HCT116 (cell line): ENCODE measurements at regions not wholly inside any gene's neighbourhood (a gene's known extent, or its start where the extent isn't known, plus 50 kb on each side); places are given as distances from the start of the nearest gene placed in this dataset.

Source experiments
- ATAC-seq: fragments of 200-7000 bp; cut with Tn5 transposase; 2 replicates; pipeline ENCODE4 v1.9.1; 2020; ENCODE audit warnings: mild to moderate bottlenecking, moderate library complexity
- BruUV-seq: library from RNA; stranded (reverse); fragments of 400-500 nt; replicated peaks from 2 replicates; lab custom pipeline; 2021; lab: Mats Ljungman, UMichigan
- CTCF ChIA-PET: fragments of 300-600 bp; sonication (Branson Sonifier 250); formaldehyde crosslinking; loops from one replicate; lab custom pipeline; 2021; ENCODE audit warnings: antibody characterized with exemption; lab: Charles Lee
- POLR2A ChIA-PET: fragments of 300-600, 350-600 bp; sonication (Branson Sonifier 250); formaldehyde crosslinking; loops from one replicate; lab custom pipeline; 2021; ENCODE audit warnings: antibody characterized with exemption; lab: Charles Lee
- RAD21 ChIA-PET, 2 experiments: fragments of 300-600 bp; sonication (Branson Sonifier 250); formaldehyde crosslinking; loops; one replicate each; lab custom pipeline; 2023; ENCODE audit warnings: low total read pairs in 2 of 2; ENCODE audit not compliant: uncharacterized antibody in 2 of 2, unreplicated experiment in 2 of 2, low non-redundant PET in 1 of 2; lab: Charles Lee
- DNase-seq: peaks from one replicate; pipeline ENCODE4 v3.0.0-alpha.2; 2010; ENCODE audit warnings: low read depth, low spot score
- H2AFZ ChIP-seq: fragments of 200-600 bp; shearing (Covaris generic), sonication (generic); 2 replicates; pipeline ENCODE4 v1.6.1; 2017; ENCODE audit warnings: low read depth, mixed run types, mixed read lengths, antibody characterized with exemption, low read length; ENCODE audit not compliant: poor library complexity, severe bottlenecking
- H3K27ac ChIP-seq: 2 replicates; pipeline ENCODE4 v1.5.1; 2012; ENCODE audit warnings: low read depth, low read length
- H3K27me3 ChIP-seq: fragments of 200-600 bp; sonication (generic); 2 replicates; pipeline ENCODE4 v1.6.1; 2016; ENCODE audit warnings: mixed run types, low read length, mixed read lengths; ENCODE audit not compliant: insufficient read depth
- H3K36me3 ChIP-seq, 2 experiments: fragments of 200-500 bp in 1 of 2; fragments of 200-600 bp in 1 of 2; sonication (Bioruptor generic) in 1 of 2; sonication (generic) in 1 of 2; 2 replicates each; pipeline versions ENCODE4 v1.5.1 to v1.6.1; 2014 to 2016; ENCODE audit warnings: low read length in 2 of 2, inconsistent platforms in 1 of 2, mixed read lengths in 1 of 2, mixed run types in 1 of 2; ENCODE audit not compliant: insufficient read depth in 2 of 2, control insufficient read depth in 1 of 2
- H3K4me1 ChIP-seq, 2 experiments: fragments of 200-600 bp in 1 of 2; sonication (generic) in 1 of 2; 2 replicates each; pipeline versions ENCODE4 v1.5.1 to v1.6.1; 2012 to 2017; ENCODE audit warnings: low read length in 2 of 2, inconsistent platforms in 1 of 2, mild to moderate bottlenecking in 1 of 2, mixed read lengths in 1 of 2, mixed run types in 1 of 2, moderate library complexity in 1 of 2; ENCODE audit not compliant: insufficient read depth in 2 of 2, control insufficient read depth in 1 of 2
- H3K4me2 ChIP-seq: fragments of 200-600 bp; sonication (generic); 2 replicates; pipeline ENCODE4 v1.6.1; 2017; ENCODE audit warnings: mixed run types, low read length, mixed read lengths
- H3K4me3 ChIP-seq, 2 experiments: fragments of 200-600 bp in 1 of 2; sonication (generic) in 1 of 2; replicated peaks in 1 of 2; 2 replicates each; pipeline ENCODE4 v1.5.1; 2011 to 2016; ENCODE audit warnings: low read length in 2 of 2, control low read depth in 1 of 2, low read depth in 1 of 2, mild to moderate bottlenecking in 1 of 2, mixed read lengths in 1 of 2, mixed run types in 1 of 2
- H3K79me2 ChIP-seq: fragments of 200-600 bp; sonication (generic); 2 replicates; pipeline ENCODE4 v1.6.1; 2017; ENCODE audit warnings: mild to moderate bottlenecking, mixed run types, low read length, moderate library complexity, mixed read lengths; ENCODE audit not compliant: insufficient read depth
- H3K9ac ChIP-seq: fragments of 200-600 bp; sonication (generic); 2 replicates; pipeline ENCODE4 v1.6.1; 2016; ENCODE audit warnings: low read length, mixed read lengths
- H3K9me2 ChIP-seq: fragments of 200-600 bp; sonication (generic), shearing (Covaris generic); 2 replicates; pipeline ENCODE4 v1.6.1; 2017; ENCODE audit warnings: mixed run types, mild to moderate bottlenecking, moderate library complexity; ENCODE audit not compliant: insufficient read depth
- H3K9me3 ChIP-seq, 2 experiments: fragments of 200-500 bp in 1 of 2; fragments of 200-600 bp in 1 of 2; sonication (Bioruptor generic) in 1 of 2; sonication (generic) in 1 of 2; 2 replicates each; pipeline ENCODE4 v1.6.1; 2014 to 2017; ENCODE audit warnings: low read length in 2 of 2, mixed read lengths in 2 of 2, inconsistent platforms in 1 of 2, low read depth in 1 of 2, mild to moderate bottlenecking in 1 of 2, mixed run types in 1 of 2, moderate library complexity in 1 of 2; ENCODE audit not compliant: control insufficient read depth in 1 of 2, insufficient read depth in 1 of 2
- H4K20me1 ChIP-seq: fragments of 200-600 bp; sonication (generic), shearing (Covaris generic); 2 replicates; pipeline ENCODE4 v1.6.1; 2017; ENCODE audit warnings: mixed run types, mild to moderate bottlenecking, moderate library complexity; ENCODE audit not compliant: insufficient read depth
- CBX3 ChIP-seq: IDR thresholded peaks from 2 replicates; pipeline ENCODE4 v1.6.1; 2012; ENCODE audit warnings: low read depth
- CEBPB ChIP-seq: IDR thresholded peaks from 2 replicates; pipeline ENCODE4 v1.6.1; 2012; ENCODE audit warnings: low read depth
- ELF1 ChIP-seq: IDR thresholded peaks from 2 replicates; pipeline ENCODE4 v1.6.1; 2012; ENCODE audit warnings: low read depth, borderline replicate concordance
- EZH2phosphoT487 ChIP-seq: fragments of 200-600 bp; IDR thresholded peaks from 2 replicates; pipeline ENCODE4 v1.6.1; 2018; ENCODE audit warnings: antibody characterized with exemption, borderline replicate concordance
- FOSL1 ChIP-seq: IDR thresholded peaks from 2 replicates; pipeline ENCODE4 v1.6.1; 2012; ENCODE audit warnings: low read depth
- JUND ChIP-seq: IDR thresholded peaks from 2 replicates; pipeline ENCODE4 v1.6.1; 2012
- POLR2A ChIP-seq: IDR thresholded peaks from 2 replicates; pipeline ENCODE4 v1.7.0; 2011; ENCODE audit warnings: borderline replicate concordance; ENCODE audit not compliant: insufficient read depth, insufficient read length; ENCODE audit errors: extremely low read depth
- POLR2AphosphoS5 ChIP-seq: IDR thresholded peaks from 2 replicates; pipeline ENCODE4 v1.6.1; 2011; ENCODE audit warnings: mild to moderate bottlenecking, low read depth, low read length, moderate library complexity
- RAD21 ChIP-seq: IDR thresholded peaks from 2 replicates; pipeline ENCODE4 v1.6.1; 2012; ENCODE audit warnings: low read depth, mild to moderate bottlenecking
- SIN3A ChIP-seq: IDR thresholded peaks from 2 replicates; pipeline ENCODE4 v1.6.1; 2012; ENCODE audit warnings: low read depth
- SP1 ChIP-seq: IDR thresholded peaks from 2 replicates; pipeline ENCODE4 v1.6.1; 2012; ENCODE audit warnings: low read depth
- YY1 ChIP-seq: IDR thresholded peaks from 2 replicates; pipeline ENCODE4 v1.6.1; 2011; ENCODE audit warnings: low read length, low read depth, moderate library complexity, mild to moderate bottlenecking; ENCODE audit not compliant: insufficient replicate concordance; ENCODE audit errors: extremely low read depth
- ZFX ChIP-seq: fragments of 450-650 bp; IDR thresholded peaks from 2 replicates; pipeline ENCODE4 v1.6.1; 2017
- ZNF274 ChIP-seq: fragments of 200-500 bp; sonication (Bioruptor generic); IDR thresholded peaks from 2 replicates; pipeline ENCODE4 v1.6.1; 2014; ENCODE audit warnings: mild to moderate bottlenecking, low read depth, low read length, inconsistent platforms
- intact Hi-C: fragments of 100-400 bp; cut with micrococcal nuclease; formaldehyde crosslinking; loops from 2 replicates; pipeline ENCODE4 v1.10.0; 2022
- TF ChIP-seq, protein P1 (sequence below): IDR thresholded peaks from 2 replicates; pipeline ENCODE4 v1.6.1; 2012
- TF ChIP-seq, protein P2 (sequence below): IDR thresholded peaks from 2 replicates; pipeline ENCODE4 v1.6.1; 2012; ENCODE audit warnings: low read depth
- TF ChIP-seq, protein P3 (sequence below): IDR thresholded peaks from 2 replicates; pipeline ENCODE4 v1.6.1; 2012
- TF ChIP-seq, protein P4 (sequence below): IDR thresholded peaks from 2 replicates; pipeline ENCODE4 v1.6.1; 2011; ENCODE audit warnings: mild to moderate bottlenecking, low read length, moderate library complexity; ENCODE audit not compliant: insufficient replicate concordance; ENCODE audit errors: extremely low read depth

DNA sequence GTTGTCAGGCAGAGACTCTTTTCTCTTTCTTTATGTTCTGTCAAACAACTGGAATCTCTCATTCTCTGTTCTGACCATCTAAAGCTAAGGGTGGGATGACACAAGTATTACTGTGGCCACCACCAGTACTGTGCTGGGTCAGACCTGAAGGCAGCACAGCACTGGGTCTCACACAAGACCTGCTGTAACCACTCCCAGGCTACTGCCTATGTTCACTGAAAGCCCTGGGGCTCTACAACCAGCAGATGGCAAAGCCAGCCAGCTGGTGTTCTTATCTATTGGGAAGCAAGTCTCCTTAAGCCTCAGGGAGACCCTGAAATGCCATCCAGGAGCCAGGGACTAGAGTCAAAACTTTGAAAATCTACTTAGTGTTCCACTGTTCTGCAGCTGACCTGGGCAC, 189.5 kb downstream of the SLCO4C1 start:
- no peaks in the 10 kb centered on the region for H3K27me3 ChIP-seq
- no peak overlapping the region for H3K27ac ChIP-seq
- H2AFZ ChIP-seq, result no peak overlapping the region
- no peaks in the 10 kb centered on the region for H3K79me2 ChIP-seq
- H4K20me1 ChIP-seq, result no peaks in the 10 kb centered on the region
- RAD21 ChIA-PET, result no interaction called here
- no peak overlapping the region for H3K4me2 ChIP-seq
- no peaks in the 10 kb centered on the region for H3K9me3 ChIP-seq
- ATAC-seq (no peak), DNase-seq (no peak)
- no peak overlapping the region for H3K9ac ChIP-seq
- BruUV-seq, result no TSS peak
- intact Hi-C loops, result no loop called here
- no peaks in the 10 kb centered on the region for H3K36me3 ChIP-seq
- CTCF ChIA-PET, result no interaction called here
- no peaks in the 10 kb centered on the region for H3K4me1 ChIP-seq
- TF ChIP-seq RAD21, result no peak
- TF ChIP-seq, protein P1, sequence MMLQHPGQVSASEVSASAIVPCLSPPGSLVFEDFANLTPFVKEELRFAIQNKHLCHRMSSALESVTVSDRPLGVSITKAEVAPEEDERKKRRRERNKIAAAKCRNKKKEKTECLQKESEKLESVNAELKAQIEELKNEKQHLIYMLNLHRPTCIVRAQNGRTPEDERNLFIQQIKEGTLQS, result no peak
- no peak for TF ChIP-seq CBX3
- no peak for TF ChIP-seq YY1
- TF ChIP-seq FOSL1, result no peak
- TF ChIP-seq, protein P2, sequence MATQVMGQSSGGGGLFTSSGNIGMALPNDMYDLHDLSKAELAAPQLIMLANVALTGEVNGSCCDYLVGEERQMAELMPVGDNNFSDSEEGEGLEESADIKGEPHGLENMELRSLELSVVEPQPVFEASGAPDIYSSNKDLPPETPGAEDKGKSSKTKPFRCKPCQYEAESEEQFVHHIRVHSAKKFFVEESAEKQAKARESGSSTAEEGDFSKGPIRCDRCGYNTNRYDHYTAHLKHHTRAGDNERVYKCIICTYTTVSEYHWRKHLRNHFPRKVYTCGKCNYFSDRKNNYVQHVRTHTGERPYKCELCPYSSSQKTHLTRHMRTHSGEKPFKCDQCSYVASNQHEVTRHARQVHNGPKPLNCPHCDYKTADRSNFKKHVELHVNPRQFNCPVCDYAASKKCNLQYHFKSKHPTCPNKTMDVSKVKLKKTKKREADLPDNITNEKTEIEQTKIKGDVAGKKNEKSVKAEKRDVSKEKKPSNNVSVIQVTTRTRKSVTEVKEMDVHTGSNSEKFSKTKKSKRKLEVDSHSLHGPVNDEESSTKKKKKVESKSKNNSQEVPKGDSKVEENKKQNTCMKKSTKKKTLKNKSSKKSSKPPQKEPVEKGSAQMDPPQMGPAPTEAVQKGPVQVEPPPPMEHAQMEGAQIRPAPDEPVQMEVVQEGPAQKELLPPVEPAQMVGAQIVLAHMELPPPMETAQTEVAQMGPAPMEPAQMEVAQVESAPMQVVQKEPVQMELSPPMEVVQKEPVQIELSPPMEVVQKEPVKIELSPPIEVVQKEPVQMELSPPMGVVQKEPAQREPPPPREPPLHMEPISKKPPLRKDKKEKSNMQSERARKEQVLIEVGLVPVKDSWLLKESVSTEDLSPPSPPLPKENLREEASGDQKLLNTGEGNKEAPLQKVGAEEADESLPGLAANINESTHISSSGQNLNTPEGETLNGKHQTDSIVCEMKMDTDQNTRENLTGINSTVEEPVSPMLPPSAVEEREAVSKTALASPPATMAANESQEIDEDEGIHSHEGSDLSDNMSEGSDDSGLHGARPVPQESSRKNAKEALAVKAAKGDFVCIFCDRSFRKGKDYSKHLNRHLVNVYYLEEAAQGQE, result no peak
- no peak for TF ChIP-seq CEBPB
- no peak for TF ChIP-seq ELF1
- TF ChIP-seq POLR2A, result no peak
- no peak for TF ChIP-seq SP1
- no peak for TF ChIP-seq POLR2AphosphoS5
- TF ChIP-seq, protein P3, sequence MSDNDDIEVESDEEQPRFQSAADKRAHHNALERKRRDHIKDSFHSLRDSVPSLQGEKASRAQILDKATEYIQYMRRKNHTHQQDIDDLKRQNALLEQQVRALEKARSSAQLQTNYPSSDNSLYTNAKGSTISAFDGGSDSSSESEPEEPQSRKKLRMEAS, result no peak
- TF ChIP-seq EZH2phosphoT487, result no peak
- TF ChIP-seq ZNF274, result no peak
- TF ChIP-seq SIN3A, result no peak
- TF ChIP-seq ZFX, result no peak
- no peak for TF ChIP-seq JUND
- TF ChIP-seq, protein P4, sequence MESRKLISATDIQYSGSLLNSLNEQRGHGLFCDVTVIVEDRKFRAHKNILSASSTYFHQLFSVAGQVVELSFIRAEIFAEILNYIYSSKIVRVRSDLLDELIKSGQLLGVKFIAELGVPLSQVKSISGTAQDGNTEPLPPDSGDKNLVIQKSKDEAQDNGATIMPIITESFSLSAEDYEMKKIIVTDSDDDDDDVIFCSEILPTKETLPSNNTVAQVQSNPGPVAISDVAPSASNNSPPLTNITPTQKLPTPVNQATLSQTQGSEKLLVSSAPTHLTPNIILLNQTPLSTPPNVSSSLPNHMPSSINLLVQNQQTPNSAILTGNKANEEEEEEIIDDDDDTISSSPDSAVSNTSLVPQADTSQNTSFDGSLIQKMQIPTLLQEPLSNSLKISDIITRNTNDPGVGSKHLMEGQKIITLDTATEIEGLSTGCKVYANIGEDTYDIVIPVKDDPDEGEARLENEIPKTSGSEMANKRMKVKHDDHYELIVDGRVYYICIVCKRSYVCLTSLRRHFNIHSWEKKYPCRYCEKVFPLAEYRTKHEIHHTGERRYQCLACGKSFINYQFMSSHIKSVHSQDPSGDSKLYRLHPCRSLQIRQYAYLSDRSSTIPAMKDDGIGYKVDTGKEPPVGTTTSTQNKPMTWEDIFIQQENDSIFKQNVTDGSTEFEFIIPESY, result no peak
- H3K9me2 ChIP-seq, result no peaks in the 10 kb centered on the region
- H3K4me3 ChIP-seq, result no peak overlapping the region
- POLR2A ChIA-PET, result no interaction called here
